ENCODE measurements at regions not wholly inside any gene's neighbourhood (a gene's known extent, or its start where the extent isn't known, plus 50 kb on each side); places are given as distances from the start of the nearest gene placed in this dataset.

GRCh38 chr9:129330711-129331492 lies 152.8 kb upstream of the IER5L start:
- H3K9me3 ChIP-seq (ENCODE audit: control insufficient read depth in 2 of 2, low read length in 2 of 2): no peaks in the 10 kb centered on the region
- H3K27ac ChIP-seq (ENCODE audit: low read depth in 2 of 2, low read length in 2 of 2): no peak overlapping the region
- no peak overlapping the region for H3K4me3 ChIP-seq (ENCODE audit: low read length in 2 of 2)
- no peak overlapping the region for H3K9ac ChIP-seq (ENCODE audit: low read depth in 1 of 2, low read length in 2 of 2)
- H3K4me1 ChIP-seq (ENCODE audit: control insufficient read depth in 2 of 2, insufficient read depth in 2 of 2, low read length in 2 of 2): peaks cover 18 to 23% of the 10 kb centered on the region in 2 donors
- no peaks in the 10 kb centered on the region for H3K27me3 ChIP-seq (ENCODE audit: control insufficient read depth in 2 of 2, insufficient read depth in 2 of 2, low read length in 2 of 2)
- H3K36me3 ChIP-seq (ENCODE audit: control insufficient read depth in 2 of 2, insufficient read depth in 2 of 2, low read length in 2 of 2): no peaks in the 10 kb centered on the region

- Histone ChIP-seq H3K9ac (ENCODE audit: low read depth in 1 of 2, low read length in 2 of 2) (no peak overlapping the region), H3K36me3 (ENCODE audit: control insufficient read depth in 2 of 2, insufficient read depth in 2 of 2, low read length in 2 of 2) (no peaks in the 10 kb centered on the region), H3K27me3 (ENCODE audit: control insufficient read depth in 2 of 2, insufficient read depth in 2 of 2, low read length in 2 of 2) (no peaks in the 10 kb centered on the region), H3K9me3 (ENCODE audit: control insufficient read depth in 2 of 2, low read length in 2 of 2) (no peaks in the 10 kb centered on the region), H3K4me3 (ENCODE audit: low read length in 2 of 2) (no peak overlapping the region), H3K4me1 (ENCODE audit: control insufficient read depth in 2 of 2, insufficient read depth in 2 of 2, low read length in 2 of 2) (peaks cover 0 to 3% of the 10 kb centered on the region in 2 donors), H3K27ac (ENCODE audit: low read depth in 2 of 2, low read length in 2 of 2) (no peak overlapping the region)
Observed at GRCh38 chr9:129328355-129329042, 150.4 kb upstream of the IER5L start.

GRCh38 chr9:129327552-129328328 lies 149.7 kb upstream of the IER5L start:
- no peaks in the 10 kb centered on the region for H3K9me3 ChIP-seq (ENCODE audit: control insufficient read depth in 2 of 2, low read length in 2 of 2)

GRCh38 chr9:129326061-129327005 lies 148.3 kb upstream of the IER5L start:
- Histone ChIP-seq H3K27ac (ENCODE audit: low read depth in 2 of 2, low read length in 2 of 2) (no peak overlapping the region), H3K4me3 (ENCODE audit: low read length in 2 of 2) (no peak overlapping the region), H3K4me1 (ENCODE audit: control insufficient read depth in 2 of 2, insufficient read depth in 2 of 2, low read length in 2 of 2) (peaks cover 0 to 3% of the 10 kb centered on the region in 2 donors), H3K27me3 (ENCODE audit: control insufficient read depth in 2 of 2, insufficient read depth in 2 of 2, low read length in 2 of 2) (no peaks in the 10 kb centered on the region), H3K9ac (ENCODE audit: low read depth in 1 of 2, low read length in 2 of 2) (no peak overlapping the region), H3K9me3 (ENCODE audit: control insufficient read depth in 2 of 2, low read length in 2 of 2) (no peaks in the 10 kb centered on the region), H3K36me3 (ENCODE audit: control insufficient read depth in 2 of 2, insufficient read depth in 2 of 2, low read length in 2 of 2) (no peaks in the 10 kb centered on the region)

More at GRCh38 chr9:129327552-129328328, 149.7 kb upstream of the IER5L start:
- peaks cover 0 to 3% of the 10 kb centered on the region in 2 donors for H3K4me1 ChIP-seq (ENCODE audit: control insufficient read depth in 2 of 2, insufficient read depth in 2 of 2, low read length in 2 of 2)
- H3K27ac ChIP-seq (ENCODE audit: low read depth in 2 of 2, low read length in 2 of 2): no peak overlapping the region
- H3K9ac ChIP-seq (ENCODE audit: low read depth in 1 of 2, low read length in 2 of 2): no peak overlapping the region
- H3K4me3 ChIP-seq (ENCODE audit: low read length in 2 of 2): no peak overlapping the region
- H3K27me3 ChIP-seq (ENCODE audit: control insufficient read depth in 2 of 2, insufficient read depth in 2 of 2, low read length in 2 of 2): no peaks in the 10 kb centered on the region
- H3K36me3 ChIP-seq (ENCODE audit: control insufficient read depth in 2 of 2, insufficient read depth in 2 of 2, low read length in 2 of 2): no peaks in the 10 kb centered on the region

- H3K27me3 ChIP-seq (ENCODE audit: control insufficient read depth in 2 of 2, insufficient read depth in 2 of 2, low read length in 2 of 2): no peaks in the 10 kb centered on the region
- no peak overlapping the region for H3K27ac ChIP-seq (ENCODE audit: low read depth in 2 of 2, low read length in 2 of 2)
- H3K4me3 ChIP-seq (ENCODE audit: low read length in 2 of 2): no peak overlapping the region
- H3K4me1 ChIP-seq (ENCODE audit: control insufficient read depth in 2 of 2, insufficient read depth in 2 of 2, low read length in 2 of 2): peaks cover 6 to 16% of the 10 kb centered on the region in 2 donors
- H3K9me3 ChIP-seq (ENCODE audit: control insufficient read depth in 2 of 2, low read length in 2 of 2): no peaks in the 10 kb centered on the region
- no peaks in the 10 kb centered on the region for H3K36me3 ChIP-seq (ENCODE audit: control insufficient read depth in 2 of 2, insufficient read depth in 2 of 2, low read length in 2 of 2)
- no peak overlapping the region for H3K9ac ChIP-seq (ENCODE audit: low read depth in 1 of 2, low read length in 2 of 2)
Observed at GRCh38 chr9:129324808-129325502, 146.9 kb upstream of the IER5L start.

- no peaks in the 10 kb centered on the region for H3K36me3 ChIP-seq (ENCODE audit: control insufficient read depth in 2 of 2, insufficient read depth in 2 of 2, low read length in 2 of 2)
- no peak overlapping the region for H3K4me3 ChIP-seq (ENCODE audit: low read length in 2 of 2)
- H3K9ac ChIP-seq (ENCODE audit: low read depth in 1 of 2, low read length in 2 of 2): no peak overlapping the region
- H3K9me3 ChIP-seq (ENCODE audit: control insufficient read depth in 2 of 2, low read length in 2 of 2): no peaks in the 10 kb centered on the region
- no peak overlapping the region for H3K27ac ChIP-seq (ENCODE audit: low read depth in 2 of 2, low read length in 2 of 2)
- no peaks in the 10 kb centered on the region for H3K27me3 ChIP-seq (ENCODE audit: control insufficient read depth in 2 of 2, insufficient read depth in 2 of 2, low read length in 2 of 2)
- H3K4me1 ChIP-seq (ENCODE audit: control insufficient read depth in 2 of 2, insufficient read depth in 2 of 2, low read length in 2 of 2): peaks cover 10 to 17% of the 10 kb centered on the region in 2 donors
Observed at GRCh38 chr9:129323999-129324553, 146.0 kb upstream of the IER5L start.

- H3K9me3 ChIP-seq (ENCODE audit: control insufficient read depth in 2 of 2, low read length in 2 of 2): no peaks in the 10 kb centered on the region
- H3K27ac ChIP-seq (ENCODE audit: low read depth in 2 of 2, low read length in 2 of 2): no peak overlapping the region
- no peak overlapping the region for H3K4me3 ChIP-seq (ENCODE audit: low read length in 2 of 2)
- no peak overlapping the region for H3K9ac ChIP-seq (ENCODE audit: low read depth in 1 of 2, low read length in 2 of 2)
- peaks cover 14 to 17% of the 10 kb centered on the region in 2 donors for H3K4me1 ChIP-seq (ENCODE audit: control insufficient read depth in 2 of 2, insufficient read depth in 2 of 2, low read length in 2 of 2)
- H3K36me3 ChIP-seq (ENCODE audit: control insufficient read depth in 2 of 2, insufficient read depth in 2 of 2, low read length in 2 of 2): no peaks in the 10 kb centered on the region
- H3K27me3 ChIP-seq (ENCODE audit: control insufficient read depth in 2 of 2, insufficient read depth in 2 of 2, low read length in 2 of 2): no peaks in the 10 kb centered on the region
Observed at GRCh38 chr9:129323376-129323998, 145.4 kb upstream of the IER5L start.

GRCh38 chr9:129322641-129323375 lies 144.7 kb upstream of the IER5L start:
- Histone ChIP-seq H3K4me1 (ENCODE audit: control insufficient read depth in 2 of 2, insufficient read depth in 2 of 2, low read length in 2 of 2) (peaks cover 14 to 15% of the 10 kb centered on the region in 2 donors), H3K36me3 (ENCODE audit: control insufficient read depth in 2 of 2, insufficient read depth in 2 of 2, low read length in 2 of 2) (no peaks in the 10 kb centered on the region), H3K9ac (ENCODE audit: low read depth in 1 of 2, low read length in 2 of 2) (no peak overlapping the region), H3K9me3 (ENCODE audit: control insufficient read depth in 2 of 2, low read length in 2 of 2) (no peaks in the 10 kb centered on the region), H3K4me3 (ENCODE audit: low read length in 2 of 2) (no peak overlapping the region), H3K27me3 (ENCODE audit: control insufficient read depth in 2 of 2, insufficient read depth in 2 of 2, low read length in 2 of 2) (no peaks in the 10 kb centered on the region), H3K27ac (ENCODE audit: low read depth in 2 of 2, low read length in 2 of 2) (no peak overlapping the region)
